Smooth muscle cell of the brain vasculature (primary cell): ENCODE measurements at regions not wholly inside any gene's neighbourhood (a gene's known extent, or its start where the extent isn't known, plus 50 kb on each side); places are given as distances from the start of the nearest gene placed in this dataset.

ENCODE experiments used
- DNase-seq: peaks from one replicate; pipeline ENCODE4 v3.0.0-alpha.2; 2012; ENCODE audit warnings: low read depth, low spot score

- no peak for DNase-seq
Measured at GRCh38 chr14:34350903-34351302, 111.1 kb downstream of the SPTSSA start.

GRCh38 chr14:34348592-34348991, 113.4 kb downstream of the SPTSSA start:
- no peak for DNase-seq

- no peak for DNase-seq
Measured at GRCh38 chr14:34347683-34348082, 114.4 kb downstream of the SPTSSA start.

- no peak for DNase-seq
Measured at GRCh38 chr14:34345718-34346465, 116.1 kb downstream of the SPTSSA start.

- DNase-seq: no peak
Measured at GRCh38 chr14:34344318-34344717, 117.7 kb downstream of the SPTSSA start.

- no peak for DNase-seq
Measured at GRCh38 chr14:34340025-34340625, 121.9 kb downstream of the SPTSSA start.

GRCh38 chr14:34338056-34338455, 124.0 kb downstream of the SPTSSA start:
- no peak for DNase-seq

GRCh38 chr14:34336501-34336900, 125.5 kb downstream of the SPTSSA start:
- DNase-seq: no peak

- no peak for DNase-seq
Measured at GRCh38 chr14:34335968-34336367, 126.1 kb downstream of the SPTSSA start.

- no peak for DNase-seq
Measured at GRCh38 chr14:34334329-34334728, 127.7 kb downstream of the SPTSSA start.

- DNase-seq: no peak
Measured at GRCh38 chr14:34331728-34332623, 130.1 kb downstream of the SPTSSA start.

GRCh38 chr14:34330846-34331245, 131.2 kb downstream of the SPTSSA start:
- DNase-seq: no peak

- no peak for DNase-seq
Measured at GRCh38 chr14:34329301-34329700, 132.7 kb downstream of the SPTSSA start.

- no peak for DNase-seq
Measured at GRCh38 chr14:34328178-34328577, 133.9 kb downstream of the SPTSSA start.

GRCh38 chr14:34325493-34325892, 136.5 kb downstream of the SPTSSA start:
- DNase-seq: no peak

- peak; percentile 18 for DNase-seq
Measured at GRCh38 chr14:34324363-34324795, 137.7 kb downstream of the SPTSSA start.

GRCh38 chr14:34322940-34323418, 139.1 kb downstream of the SPTSSA start:
- DNase-seq: peak; percentile 26

GRCh38 chr14:34319140-34319539, 142.9 kb downstream of the SPTSSA start:
- no peak for DNase-seq

- no peak for DNase-seq
Measured at GRCh38 chr14:34318014-34318413, 144.0 kb downstream of the SPTSSA start.

- DNase-seq: no peak
Measured at GRCh38 chr14:34310724-34311123, 151.3 kb downstream of the SPTSSA start.

- DNase-seq: no peak
Measured at GRCh38 chr14:34303811-34304210, 158.2 kb downstream of the SPTSSA start.

GRCh38 chr14:34302654-34303053, 159.4 kb downstream of the SPTSSA start:
- no peak for DNase-seq
